ENCODE measurements at regions not wholly inside any gene's neighbourhood (a gene's known extent, or its start where the extent isn't known, plus 50 kb on each side); places are given as distances from the start of the nearest gene placed in this dataset.

GRCh38 chr3:110612045-110612444 is 459.6 kb upstream of the NECTIN3 start:
- Histone ChIP-seq H3K9me3 (replicated peaks) (no peaks in the 10 kb centered on the region), H3K27ac (replicated peaks) (no peak overlapping the region), H3K27me3 (ENCODE audit: low read depth) (no peaks in the 10 kb centered on the region), H3K4me3 (no peak overlapping the region), H3K4me1 (no peaks in the 10 kb centered on the region), H3K36me3 (no peaks in the 10 kb centered on the region)
- DNase-seq, result no peak
- intact Hi-C loops (cut with micrococcal nuclease), result no loop called here
- no peak for TF ChIP-seq CTCF (IDR thresholded peaks at IDR 0.05; ENCODE audit: borderline replicate concordance)

GRCh38 chr3:110614186-110614585 is 457.4 kb upstream of the NECTIN3 start:
- intact Hi-C loops (cut with micrococcal nuclease), result no loop called here
- H3K27ac ChIP-seq (replicated peaks), result no peak overlapping the region
- H3K9me3 ChIP-seq (replicated peaks), result no peaks in the 10 kb centered on the region
- H3K27me3 ChIP-seq (ENCODE audit: low read depth), result no peaks in the 10 kb centered on the region
- DNase-seq, result no peak
- no peak for TF ChIP-seq CTCF (IDR thresholded peaks at IDR 0.05; ENCODE audit: borderline replicate concordance)
- H3K36me3 ChIP-seq, result no peaks in the 10 kb centered on the region
- no peaks in the 10 kb centered on the region for H3K4me1 ChIP-seq
- no peak overlapping the region for H3K4me3 ChIP-seq

- H3K36me3 ChIP-seq, result no peaks in the 10 kb centered on the region
- TF ChIP-seq CTCF (IDR thresholded peaks at IDR 0.05; ENCODE audit: borderline replicate concordance), result no peak
- H3K27ac ChIP-seq (replicated peaks), result no peak overlapping the region
- H3K4me3 ChIP-seq, result no peak overlapping the region
- no peak for DNase-seq
- no peaks in the 10 kb centered on the region for H3K4me1 ChIP-seq
- H3K27me3 ChIP-seq (ENCODE audit: low read depth), result no peaks in the 10 kb centered on the region
- no peaks in the 10 kb centered on the region for H3K9me3 ChIP-seq (replicated peaks)
- intact Hi-C loops (cut with micrococcal nuclease), result no loop called here
These were observed 456.2 kb upstream of the NECTIN3 start for GRCh38 chr3:110615454-110615853.

- Histone ChIP-seq H3K4me1 (no peaks in the 10 kb centered on the region), H3K4me3 (no peak overlapping the region), H3K9me3 (replicated peaks) (no peaks in the 10 kb centered on the region), H3K27me3 (ENCODE audit: low read depth) (no peaks in the 10 kb centered on the region), H3K36me3 (no peaks in the 10 kb centered on the region), H3K27ac (replicated peaks) (no peak overlapping the region)
- no peak for TF ChIP-seq CTCF (IDR thresholded peaks at IDR 0.05; ENCODE audit: borderline replicate concordance)
- intact Hi-C loops (cut with micrococcal nuclease), result no loop called here
- no peak for DNase-seq
These were observed 452.9 kb upstream of the NECTIN3 start for GRCh38 chr3:110618512-110619226.

GRCh38 chr3:110620118-110620517 is 451.5 kb upstream of the NECTIN3 start:
- no peaks in the 10 kb centered on the region for H3K4me1 ChIP-seq
- no peaks in the 10 kb centered on the region for H3K27me3 ChIP-seq (ENCODE audit: low read depth)
- H3K4me3 ChIP-seq, result no peak overlapping the region
- H3K36me3 ChIP-seq, result no peaks in the 10 kb centered on the region
- no peaks in the 10 kb centered on the region for H3K9me3 ChIP-seq (replicated peaks)
- TF ChIP-seq CTCF (IDR thresholded peaks at IDR 0.05; ENCODE audit: borderline replicate concordance), result no peak
- DNase-seq, result no peak
- intact Hi-C loops (cut with micrococcal nuclease), result no loop called here
- no peak overlapping the region for H3K27ac ChIP-seq (replicated peaks)
